ENCODE measurements at regions not wholly inside any gene's neighbourhood (a gene's known extent, or its start where the extent isn't known, plus 50 kb on each side); places are given as distances from the start of the nearest gene placed in this dataset.

- no peak for DNase-seq
Measured at GRCh38 chr2:58890865-58891525, 649.9 kb upstream of the FANCL start.

GRCh38 chr2:58886009-58886408 lies 644.9 kb upstream of the FANCL start:
- no peak for DNase-seq

DNA sequence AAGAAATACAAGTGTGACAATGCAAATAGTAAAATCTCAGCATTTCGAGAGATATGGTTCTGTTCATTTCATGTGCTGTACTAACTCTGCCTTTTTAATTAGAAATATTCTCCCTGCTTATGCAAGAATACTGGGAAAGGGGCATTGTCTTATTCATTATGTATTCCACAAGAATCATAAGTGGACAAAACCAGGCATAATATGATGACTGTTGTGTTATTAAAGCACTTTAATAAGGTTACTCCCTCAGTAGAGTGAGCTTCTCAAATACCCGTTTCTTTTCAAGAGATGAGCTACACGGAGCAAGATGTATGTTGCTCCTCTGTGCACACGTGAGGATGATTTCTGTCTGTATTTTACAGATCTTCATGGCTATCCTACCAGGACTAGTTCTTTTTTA lies 638.7 kb upstream of the FANCL start:
- no peak for DNase-seq

DNA sequence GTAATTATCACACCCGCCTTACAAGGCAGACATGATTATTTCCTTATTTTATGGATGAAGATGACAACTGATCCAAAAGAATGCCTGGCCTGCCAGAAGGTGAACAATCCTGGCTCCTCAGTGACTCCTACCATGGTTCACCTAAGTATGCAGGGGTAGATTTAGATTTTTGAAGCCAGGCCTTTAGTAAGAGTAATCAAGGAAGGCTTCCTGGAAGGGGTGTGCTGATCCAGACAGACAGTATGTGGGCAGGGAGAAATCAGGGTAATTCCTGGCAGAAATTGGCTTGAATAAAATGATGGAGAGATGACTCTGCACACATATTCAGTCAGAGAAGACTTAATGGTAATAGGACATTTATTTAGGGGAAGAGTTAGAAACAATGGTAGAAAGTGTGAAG lies 637.7 kb upstream of the FANCL start:
- DNase-seq = no peak

DNA sequence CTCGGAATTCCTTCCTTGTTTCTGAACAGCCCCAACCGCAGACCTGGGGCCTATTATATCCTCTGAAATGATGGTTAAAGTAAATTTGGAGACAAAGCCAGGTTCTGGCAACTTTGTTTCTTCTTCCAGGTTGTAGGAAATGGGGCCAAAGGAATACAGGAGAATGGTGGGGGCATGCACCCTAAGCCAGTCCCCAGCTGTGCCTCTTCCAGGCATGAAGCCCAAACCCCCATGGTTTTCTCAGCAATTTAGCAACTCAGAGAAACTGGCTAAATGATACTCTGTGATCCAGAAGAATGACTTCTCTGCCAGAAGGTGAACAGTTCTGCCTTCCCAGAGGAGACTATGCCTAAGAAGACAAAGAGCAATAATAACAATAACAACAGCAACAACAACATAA lies 635.0 kb upstream of the FANCL start:
- no peak for DNase-seq

DNA sequence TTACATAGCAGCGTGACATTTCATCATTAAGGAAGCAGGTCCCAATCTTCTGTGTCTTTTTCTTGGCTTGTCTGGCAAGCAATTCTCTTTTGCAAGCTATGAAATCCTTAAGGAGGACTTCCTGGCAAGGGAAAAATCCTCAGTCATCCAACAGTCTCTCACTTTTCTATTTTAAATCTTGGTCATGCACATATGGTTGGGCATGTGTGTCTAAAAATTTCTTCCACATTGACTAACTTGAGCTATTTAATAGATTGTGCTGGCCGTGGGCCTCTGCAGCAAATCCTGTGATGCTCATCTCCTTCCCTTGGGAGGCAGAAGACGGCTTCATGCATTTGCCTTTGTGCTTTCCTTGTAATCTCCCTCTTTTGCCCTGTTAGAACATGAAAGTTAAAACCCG lies 634.3 kb upstream of the FANCL start:
- no peak for DNase-seq

DNA sequence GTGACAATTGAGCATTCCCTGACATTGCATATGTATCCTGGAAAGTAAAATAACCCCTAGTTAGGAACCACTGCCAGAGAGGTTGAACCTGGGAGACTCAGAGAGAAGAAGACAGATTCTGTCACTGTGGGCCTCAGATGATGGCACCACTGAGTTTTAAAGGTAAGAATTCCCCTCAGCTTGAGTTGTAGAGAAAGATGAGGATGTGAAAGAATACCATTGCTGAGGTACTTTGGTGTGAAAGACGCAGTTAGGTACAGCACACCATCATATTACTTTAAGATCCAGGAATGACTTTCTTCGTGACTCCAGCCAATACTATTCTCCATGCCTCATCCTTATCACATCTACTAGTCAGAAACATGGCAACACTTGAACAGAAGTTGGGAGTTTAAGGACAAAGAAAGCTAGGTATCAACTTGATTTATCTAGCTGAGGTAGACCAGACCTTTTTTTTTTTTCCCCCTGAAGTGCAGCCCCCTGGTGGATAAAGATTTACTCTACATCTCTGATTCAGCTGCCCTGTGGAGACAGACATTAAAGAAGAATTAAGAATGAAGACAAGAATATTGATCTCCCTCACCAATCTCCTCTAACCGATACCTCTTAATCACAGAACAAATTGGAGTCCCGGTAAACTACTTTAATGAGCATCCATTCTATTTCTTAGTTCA lies 630.5 kb upstream of the FANCL start:
- DNase-seq = no peak

DNA sequence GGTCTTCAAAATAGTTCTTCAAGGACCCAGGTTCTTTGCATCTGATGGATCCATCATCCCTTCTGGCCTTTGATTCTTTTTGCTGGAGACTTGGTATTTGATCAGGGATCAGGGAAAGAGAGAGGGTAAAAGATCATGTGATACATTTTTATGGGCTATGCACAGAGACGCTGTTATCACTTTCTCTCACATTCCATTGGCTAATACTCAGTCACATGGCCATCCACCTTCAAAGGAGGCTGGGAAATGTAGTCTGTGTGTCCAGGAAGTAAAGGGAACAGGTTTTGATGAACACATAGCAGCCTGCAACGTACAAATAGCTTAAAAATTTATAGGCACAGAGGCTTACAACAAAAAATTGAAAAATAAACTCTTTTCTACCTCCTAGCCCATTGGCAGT lies 629.6 kb upstream of the FANCL start:
- no peak for DNase-seq

DNA sequence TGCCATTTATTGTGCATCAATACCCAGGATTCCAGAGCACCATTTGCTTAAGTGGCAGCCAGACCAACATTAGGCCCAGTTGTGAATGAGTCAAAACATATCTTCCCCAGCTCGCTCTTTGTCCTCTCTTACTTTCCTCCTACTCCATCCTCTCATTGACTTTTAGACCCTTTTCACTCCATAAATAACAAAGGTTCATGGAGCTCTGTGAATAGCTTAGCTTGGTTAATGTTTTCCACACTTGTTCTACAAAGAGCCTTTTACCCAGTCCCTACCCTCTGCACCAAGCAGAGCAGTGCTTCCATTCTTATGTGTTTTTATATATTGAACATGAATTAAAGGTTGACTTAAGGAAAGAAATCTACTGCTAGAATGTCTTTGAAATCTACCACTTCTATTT lies 625.8 kb upstream of the FANCL start:
- no peak for DNase-seq

DNA sequence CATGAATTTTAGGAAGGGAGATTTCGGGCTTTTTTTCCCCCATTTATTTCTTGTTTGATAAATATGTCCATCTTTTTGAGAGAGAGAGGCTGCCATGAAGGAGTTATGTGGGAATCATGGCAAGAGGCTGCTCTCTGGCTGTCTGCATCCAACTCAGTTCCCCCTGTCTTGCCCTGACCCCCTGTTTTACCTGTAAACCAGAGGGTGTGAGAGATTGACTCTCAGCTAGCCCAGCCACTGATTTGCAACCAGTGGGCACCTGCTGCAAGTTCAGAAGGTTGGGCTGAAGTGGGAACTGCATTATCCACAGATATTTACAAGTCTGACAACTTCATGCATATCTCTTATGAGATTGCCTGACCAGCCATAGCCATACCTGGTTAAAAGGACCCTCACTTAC lies 625.4 kb upstream of the FANCL start:
- DNase-seq = no peak

GRCh38 chr2:58866040-58866439 lies 624.9 kb upstream of the FANCL start:
- no peak for DNase-seq

DNA sequence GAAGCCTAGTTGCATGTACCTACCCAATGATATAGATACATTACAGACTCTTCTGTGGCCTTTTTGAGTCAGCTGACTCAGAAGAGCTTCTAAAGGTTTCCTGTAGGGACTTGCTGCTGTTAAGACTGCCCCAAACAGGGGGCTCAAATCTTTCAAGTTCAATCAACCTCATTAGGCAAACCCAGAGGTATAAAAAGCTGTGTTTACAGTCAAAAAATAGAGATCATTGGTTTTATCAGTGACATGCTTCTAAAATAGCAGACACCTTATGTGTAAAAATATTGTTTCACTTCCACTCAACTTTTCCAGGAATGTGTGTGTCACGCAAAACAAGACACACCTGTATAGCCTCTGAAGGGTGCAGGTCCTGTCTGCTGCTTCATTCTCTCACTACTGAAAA lies 624.3 kb upstream of the FANCL start:
- DNase-seq = no peak

DNA sequence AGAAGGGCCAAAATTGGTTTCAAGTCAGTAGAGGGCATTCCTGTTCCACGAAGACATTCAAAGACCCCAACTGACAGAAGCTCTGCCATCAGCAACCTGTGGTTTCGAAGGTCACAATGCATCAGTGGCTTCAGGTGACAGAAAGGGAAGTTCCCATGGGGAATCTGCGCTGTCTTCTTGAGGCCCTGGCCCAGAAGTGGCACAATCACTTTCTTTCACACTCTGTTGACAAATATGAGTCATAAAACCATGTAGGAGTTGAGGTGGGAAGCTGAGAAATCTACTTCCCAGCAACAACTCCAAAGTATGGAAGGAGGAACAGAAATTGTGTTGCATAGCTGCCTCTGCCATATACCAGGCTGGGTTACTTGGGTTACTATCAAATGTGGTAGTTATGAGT lies 621.1 kb upstream of the FANCL start:
- DNase-seq = no peak

- DNase-seq = no peak
Measured at GRCh38 chr2:58860586-58860985, 619.5 kb upstream of the FANCL start.

- no peak for DNase-seq
Measured at GRCh38 chr2:58856100-58856499, 615.0 kb upstream of the FANCL start.

GRCh38 chr2:58853420-58853819 lies 612.3 kb upstream of the FANCL start:
- peak; percentile 7 for DNase-seq

DNA sequence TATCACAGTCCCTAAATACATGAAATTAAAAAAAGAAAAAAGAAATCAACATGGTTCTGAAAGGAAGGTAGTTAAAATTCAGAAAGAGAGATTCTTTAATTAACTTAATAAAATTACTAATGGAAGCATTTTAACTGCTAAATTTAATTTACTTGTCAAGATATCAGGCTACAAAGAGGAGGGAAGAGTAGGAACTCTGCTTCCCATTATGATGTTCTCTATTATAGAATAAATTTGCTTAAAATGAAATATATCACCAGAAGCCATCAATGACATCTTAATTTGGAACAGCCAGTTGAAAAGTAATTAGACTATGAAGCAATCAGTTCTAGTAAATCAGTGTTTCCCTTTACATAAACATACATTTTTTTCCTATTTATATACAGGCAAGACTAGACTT lies 611.8 kb upstream of the FANCL start:
- no peak for DNase-seq

GRCh38 chr2:58852243-58852642 lies 611.1 kb upstream of the FANCL start:
- no peak for DNase-seq

- DNase-seq = peak; percentile 11
Measured at GRCh38 chr2:58851598-58851997, 610.5 kb upstream of the FANCL start.

DNA sequence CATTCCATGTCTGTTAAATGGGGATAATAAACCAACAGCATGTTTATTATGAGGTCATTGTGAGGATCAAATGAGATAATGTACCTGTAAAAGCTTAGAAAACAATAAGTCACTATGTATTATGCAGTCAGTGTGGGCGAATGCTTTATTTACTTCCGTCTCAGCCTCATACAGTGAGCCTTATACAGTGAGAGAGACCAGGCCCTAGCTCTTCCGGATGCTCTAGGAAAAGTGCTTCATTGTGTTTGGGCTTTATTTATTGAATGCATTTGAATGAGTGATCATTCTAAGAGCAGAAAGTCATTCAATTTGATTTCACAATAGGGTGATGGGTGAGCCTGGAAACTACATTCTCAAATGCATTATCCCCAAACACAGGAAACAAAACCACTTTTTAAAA lies 603.9 kb upstream of the FANCL start:
- no peak for DNase-seq

- DNase-seq = no peak
Measured at GRCh38 chr2:58842501-58843155, 601.5 kb upstream of the FANCL start.

- peak; percentile 53 for DNase-seq
Measured at GRCh38 chr2:58834404-58834803, 593.3 kb upstream of the FANCL start.

DNA sequence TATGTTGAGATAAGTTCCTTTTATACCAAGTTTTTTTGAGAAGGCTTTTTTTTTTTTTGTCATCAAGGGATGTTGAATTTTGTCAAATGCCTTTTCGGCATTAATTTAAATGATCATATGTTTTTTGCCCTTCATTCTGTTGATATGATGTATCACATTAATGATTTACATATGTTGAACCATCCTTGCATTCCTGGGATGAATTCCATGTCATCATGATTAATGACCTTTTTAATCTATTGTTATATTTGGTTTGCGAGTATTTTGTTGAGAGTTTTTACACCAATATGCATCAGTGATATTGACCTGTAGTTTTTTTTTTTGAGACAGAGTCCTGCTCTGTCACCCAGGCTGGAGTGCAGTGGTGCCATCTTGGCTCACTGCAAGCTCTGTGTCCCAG lies 585.7 kb upstream of the FANCL start:
- DNase-seq = no peak

DNA sequence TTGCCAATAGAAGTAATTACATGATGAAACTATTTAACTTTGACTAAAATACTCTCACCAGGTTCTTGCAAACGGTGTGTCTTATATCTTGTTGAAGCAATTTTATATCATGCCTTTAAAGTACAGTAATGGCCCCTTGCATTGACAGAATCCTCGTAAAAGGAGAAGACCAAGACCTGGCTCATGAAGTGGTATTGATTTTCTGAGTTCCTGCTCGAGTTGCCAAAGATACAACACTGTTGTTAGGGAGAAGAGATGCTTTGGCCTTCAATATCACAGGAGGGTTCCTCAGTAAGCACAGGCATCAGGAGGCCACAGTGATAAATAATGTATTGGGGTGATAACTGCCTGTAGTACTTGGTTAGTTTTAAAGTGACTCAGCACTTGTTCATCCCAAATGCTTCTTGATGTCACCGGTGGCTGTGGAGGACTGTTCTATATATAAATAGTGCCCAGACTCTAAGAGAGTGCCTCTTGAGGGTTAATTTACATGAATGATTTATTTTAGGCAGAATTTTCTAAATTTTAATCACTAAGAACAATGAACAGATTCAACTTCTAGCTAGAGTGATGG lies 571.7 kb upstream of the FANCL start:
- no peak for DNase-seq
